ENCODE measurements at regions not wholly inside any gene's neighbourhood (a gene's known extent, or its start where the extent isn't known, plus 50 kb on each side); places are given as distances from the start of the nearest gene placed in this dataset.

DNA sequence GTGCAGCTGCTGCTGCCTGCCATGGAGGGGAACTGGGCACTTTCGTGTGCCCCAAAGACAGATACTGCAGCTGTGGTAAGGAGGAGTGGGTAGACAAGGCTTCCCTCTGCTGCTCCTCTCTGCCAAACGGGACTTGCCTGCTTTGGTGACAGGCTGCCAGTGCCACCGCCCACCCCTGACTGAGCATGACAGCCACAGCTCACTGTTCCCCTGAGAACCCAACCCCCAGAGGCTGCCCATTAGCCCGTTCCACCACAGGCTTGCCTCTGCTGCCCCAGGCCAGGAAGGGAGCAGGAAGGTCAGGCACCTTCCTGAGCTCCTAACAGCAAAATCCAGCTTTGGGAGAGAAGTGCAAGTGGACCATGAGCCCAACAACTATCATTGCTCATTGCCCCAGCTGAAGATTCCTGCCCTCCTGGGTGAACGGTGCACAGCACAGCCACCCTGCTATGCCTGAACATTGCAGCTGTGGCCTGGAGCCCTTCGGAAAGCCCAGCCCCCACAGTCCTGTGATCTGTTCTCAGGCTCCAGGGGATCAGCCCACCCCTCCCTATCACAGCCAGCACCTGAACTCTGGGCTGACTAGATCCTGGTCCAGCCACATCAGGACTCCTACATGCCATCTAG, 58.7 kb upstream of the ANTXRL start:
- peak overlapping the region; percentile 3; the same call in 1 of the 2 replicates for H2AFZ ChIP-seq (ENCODE audit: low read depth, low read length)
- H3K9ac ChIP-seq (ENCODE audit: insufficient read depth in 1 of 2, low read depth in 2 of 2, low read length in 2 of 2) = peak overlapping the region in 1 of 2 experiments; percentile 40; a peak in 2 of 4 replicates
- no peak overlapping the region for H3K4me2 ChIP-seq (ENCODE audit: insufficient read depth, low read length)
- intact Hi-C loops (cut with micrococcal nuclease) = loop anchor here (5.0 kb wide), 2 partner anchors 99 to 201 kb away; no protein-coding TSS in a partner anchor
- H3K4me3 ChIP-seq = no peak overlapping the region
- FAIRE-seq (no peak), DNase-seq (ENCODE audit: extremely low read depth in 1 of 4, low spot score in 3 of 4) (peak in 2 of 4 experiments; percentile 45 to 50), ATAC-seq (peak; percentile 59)
- H3K79me2 ChIP-seq (ENCODE audit: control insufficient read depth, insufficient read depth, low read length) = no peaks in the 10 kb centered on the region
- in situ Hi-C loops (cut with MboI) = loop anchor here (25.0 kb wide), 1 partner anchor 991 kb away; no protein-coding TSS in a partner anchor
- no peak overlapping the region for H3K27ac ChIP-seq (ENCODE audit: extremely low read depth, low read depth, low read length)
- ChIA-PET POLR2A (interaction anchor here (0.6 to 1.1 kb wide), 2 partner anchors 10 to 36 kb away, joined by 3 to 4 read pairs; no protein-coding TSS in a partner anchor), CTCF (ENCODE audit: low intra/inter-chr PET ratio) (interaction anchor here (1.2 to 1.3 kb wide), 2 partner anchors 317 to 337 kb away, joined by 4 to 5 read pairs; no protein-coding TSS in a partner anchor)
- H3K4me1 ChIP-seq (replicated peaks in 1 of 2; ENCODE audit: control insufficient read depth in 2 of 2, insufficient read depth in 2 of 2, low read length in 2 of 2) = peaks cover 0 to 6% of the 10 kb centered on the region in 2 experiments; a peak in 2 of 5 replicates
- no peaks in the 10 kb centered on the region for H4K20me1 ChIP-seq (replicated peaks; ENCODE audit: control insufficient read depth, insufficient read depth, low read length)
- H3K9me3 ChIP-seq (replicated peaks; ENCODE audit: control insufficient read depth, insufficient read depth, low read depth, low read length) = 0 out of 2 replicates have a peak, but pooled peaks cover 2% of the 10 kb centered on the region
- no TSS peak for BruUV-seq (replicated peaks)
- H3K9me1 ChIP-seq (ENCODE audit: control insufficient read depth, insufficient read depth, low read length) = no peaks in the 10 kb centered on the region
- TF ChIP-seq, protein P1, sequence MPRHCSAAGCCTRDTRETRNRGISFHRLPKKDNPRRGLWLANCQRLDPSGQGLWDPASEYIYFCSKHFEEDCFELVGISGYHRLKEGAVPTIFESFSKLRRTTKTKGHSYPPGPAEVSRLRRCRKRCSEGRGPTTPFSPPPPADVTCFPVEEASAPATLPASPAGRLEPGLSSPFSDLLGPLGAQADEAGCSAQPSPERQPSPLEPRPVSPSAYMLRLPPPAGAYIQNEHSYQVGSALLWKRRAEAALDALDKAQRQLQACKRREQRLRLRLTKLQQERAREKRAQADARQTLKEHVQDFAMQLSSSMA (CRISPR knock-in tag; IDR thresholded peaks at IDR 0.05) = no peak
- no peak for TF ChIP-seq BCL6 (CRISPR knock-in tag; IDR thresholded peaks at IDR 0.05)
- TF ChIP-seq NR2C2 (CRISPR knock-in tag; IDR thresholded peaks at IDR 0.05) = 0 out of 2 replicates have a peak, but pooled peaks have one; percentile 56
- no peak for TF ChIP-seq NR2C2 (tag; IDR thresholded peaks at IDR 0.05)
- TF ChIP-seq SP1 (CRISPR knock-in tag; IDR thresholded peaks at IDR 0.05) = peak; percentile 45; the same call in 1 of the 2 replicates
- TF ChIP-seq TOE1 (IDR thresholded peaks at IDR 0.05; ENCODE audit: borderline replicate concordance) = no peak
- TF ChIP-seq TOE1 (CRISPR knock-in tag; IDR thresholded peaks at IDR 0.05; ENCODE audit: borderline replicate concordance, low read depth) = 0 out of 2 replicates have a peak, but pooled peaks have one; percentile 24
- no peak for TF ChIP-seq DPF2 (IDR thresholded peaks at IDR 0.05)
- no peak for TF ChIP-seq ZNF431 (CRISPR knock-in tag; IDR thresholded peaks at IDR 0.05)
- TF ChIP-seq CBFA2T3 (IDR thresholded peaks at IDR 0.05) = peak; percentile 52
- 5% methylated on average over 6 of the region's 6 CpGs for WGBS (ENCODE audit: insufficient coverage, low coverage, missing lambda C conversion rate)
- H3K27me3 ChIP-seq (ENCODE audit: control insufficient read depth in 2 of 2, insufficient read depth in 2 of 2, low read length in 2 of 2) = peaks cover 0 to 14% of the 10 kb centered on the region in 2 experiments; a peak in 1 of 5 replicates
- no peaks in the 10 kb centered on the region for H3K36me3 ChIP-seq (ENCODE audit: control insufficient read depth, insufficient read depth, low read length)

Data from K562 (cell line).